ENCODE measurements at regions not wholly inside any gene's neighbourhood (a gene's known extent, or its start where the extent isn't known, plus 50 kb on each side); places are given as distances from the start of the nearest gene placed in this dataset.

GRCh38 chr17:79294459-79295071 is 219.9 kb downstream of the ENGASE start (continued):
- no peak for TF ChIP-seq LCORL (IDR thresholded peaks at IDR 0.05)
- no peak for TF ChIP-seq LCORL (CRISPR knock-in tag; IDR thresholded peaks at IDR 0.05)
- TF ChIP-seq ZNF407 (CRISPR knock-in tag; IDR thresholded peaks at IDR 0.05; ENCODE audit: not compliant biosample characterization): peak; percentile 49
- TF ChIP-seq RXRB (CRISPR knock-in tag; IDR thresholded peaks at IDR 0.05; ENCODE audit: borderline replicate concordance): peak; percentile 78
- no peak for TF ChIP-seq CEBPG (CRISPR knock-in tag; IDR thresholded peaks at IDR 0.05)
- TF ChIP-seq ZUFSP (CRISPR knock-in tag; IDR thresholded peaks at IDR 0.05; ENCODE audit: borderline replicate concordance): no peak
- TF ChIP-seq PCBP1 (IDR thresholded peaks at IDR 0.05; ENCODE audit: borderline replicate concordance, low read depth, low read length): no peak
- peak; percentile 91 for TF ChIP-seq CSRNP1 (CRISPR knock-in tag; IDR thresholded peaks at IDR 0.05)
- no peak for TF ChIP-seq PHF20 (CRISPR knock-in tag; IDR thresholded peaks at IDR 0.05)
- peak; percentile 80; the same call in 1 of the 2 replicates for TF ChIP-seq ETV6 (CRISPR knock-in tag; conservative IDR thresholded peaks at IDR 0.05)
- peak; percentile 99 for TF ChIP-seq ZNF557 (CRISPR knock-in tag; IDR thresholded peaks at IDR 0.05)
- peak; percentile 67; the same call in 1 of the 2 replicates for TF ChIP-seq GATAD2A (CRISPR knock-in tag; IDR thresholded peaks at IDR 0.05)
- peak; percentile 71; the same call in 1 of the 2 replicates for TF ChIP-seq ZSCAN31 (CRISPR knock-in tag; IDR thresholded peaks at IDR 0.05; ENCODE audit: low read depth)
- 0 out of 2 replicates have a peak, but pooled peaks have one; percentile 77 for TF ChIP-seq REL (CRISPR knock-in tag; conservative IDR thresholded peaks at IDR 0.05)

All from HepG2 (cell line).